Duodenal mucosa (tissue), 2 donors: ENCODE measurements at regions not wholly inside any gene's neighbourhood (a gene's known extent, or its start where the extent isn't known, plus 50 kb on each side); places are given as distances from the start of the nearest gene placed in this dataset.

Experiments used
- H3K27ac ChIP-seq: one replicate; pipeline ENCODE4 v1.7.0; 2013; ENCODE audit warnings: low read depth, low read length
- H3K27me3 ChIP-seq, 2 donors: one replicate each; pipeline ENCODE4 v1.7.0; 2013; ENCODE audit warnings: low read length in 2 of 2, control low read depth in 1 of 2; ENCODE audit not compliant: insufficient read depth in 2 of 2, control insufficient read depth in 1 of 2
- H3K36me3 ChIP-seq, 2 donors: one replicate each; pipeline ENCODE4 v1.7.0; 2013; ENCODE audit warnings: low read length in 2 of 2, control low read depth in 1 of 2; ENCODE audit not compliant: insufficient read depth in 2 of 2, control insufficient read depth in 1 of 2
- H3K4me1 ChIP-seq, 2 donors: one replicate each; pipeline ENCODE4 v1.7.0; 2013; ENCODE audit warnings: low read length in 2 of 2, control low read depth in 1 of 2; ENCODE audit not compliant: insufficient read depth in 2 of 2, control insufficient read depth in 1 of 2
- H3K4me3 ChIP-seq, 2 donors: one replicate each; pipeline ENCODE4 v1.7.0; 2013; ENCODE audit warnings: low read length in 2 of 2, low read depth in 1 of 2
- H3K9ac ChIP-seq, 2 donors: one replicate each; pipeline ENCODE4 v1.7.0; 2013; ENCODE audit warnings: low read length in 2 of 2, low read depth in 1 of 2
- H3K9me3 ChIP-seq, 2 donors: one replicate each; pipeline ENCODE4 v1.7.0; 2013; ENCODE audit warnings: low read length in 2 of 2, control low read depth in 1 of 2; ENCODE audit not compliant: control insufficient read depth in 1 of 2

GRCh38 chr5:67402526-67402925, 205.9 kb upstream of the CD180 start:
- Histone ChIP-seq H3K9ac (no peak overlapping the region), H3K27ac (no peak overlapping the region), H3K27me3 (no peaks in the 10 kb centered on the region), H3K4me3 (no peak overlapping the region), H3K36me3 (no peaks in the 10 kb centered on the region), H3K4me1 (no peaks in the 10 kb centered on the region), H3K9me3 (no peaks in the 10 kb centered on the region)

- H3K36me3 ChIP-seq, result no peaks in the 10 kb centered on the region
- no peaks in the 10 kb centered on the region for H3K27me3 ChIP-seq
- H3K27ac ChIP-seq, result no peak overlapping the region
- no peaks in the 10 kb centered on the region for H3K9me3 ChIP-seq
- H3K4me1 ChIP-seq, result no peaks in the 10 kb centered on the region
- no peak overlapping the region for H3K4me3 ChIP-seq
- H3K9ac ChIP-seq, result no peak overlapping the region
Measured at GRCh38 chr5:67401172-67401571, 204.6 kb upstream of the CD180 start.

- Histone ChIP-seq H3K4me3 (no peak overlapping the region), H3K27ac (no peak overlapping the region), H3K4me1 (no peaks in the 10 kb centered on the region), H3K9ac (no peak overlapping the region), H3K9me3 (no peaks in the 10 kb centered on the region), H3K27me3 (no peaks in the 10 kb centered on the region), H3K36me3 (no peaks in the 10 kb centered on the region)
Measured at GRCh38 chr5:67400752-67401151, 204.2 kb upstream of the CD180 start.

- H3K36me3 ChIP-seq, result no peaks in the 10 kb centered on the region
- no peak overlapping the region for H3K27ac ChIP-seq
- H3K9ac ChIP-seq, result no peak overlapping the region
- H3K4me3 ChIP-seq, result no peak overlapping the region
- H3K9me3 ChIP-seq, result no peaks in the 10 kb centered on the region
- H3K27me3 ChIP-seq, result no peaks in the 10 kb centered on the region
- H3K4me1 ChIP-seq, result no peaks in the 10 kb centered on the region
Measured at GRCh38 chr5:67395790-67396418, 199.3 kb upstream of the CD180 start.

- Histone ChIP-seq H3K4me3 (no peak overlapping the region), H3K4me1 (no peaks in the 10 kb centered on the region), H3K9me3 (no peaks in the 10 kb centered on the region), H3K36me3 (no peaks in the 10 kb centered on the region), H3K27ac (no peak overlapping the region), H3K27me3 (no peaks in the 10 kb centered on the region), H3K9ac (no peak overlapping the region)
Measured at GRCh38 chr5:67393211-67393610, 196.6 kb upstream of the CD180 start.

GRCh38 chr5:67390935-67391334, 194.3 kb upstream of the CD180 start:
- H3K9me3 ChIP-seq, result no peaks in the 10 kb centered on the region
- no peaks in the 10 kb centered on the region for H3K4me1 ChIP-seq
- H3K9ac ChIP-seq, result no peak overlapping the region
- no peaks in the 10 kb centered on the region for H3K36me3 ChIP-seq
- H3K27ac ChIP-seq, result no peak overlapping the region
- no peak overlapping the region for H3K4me3 ChIP-seq
- no peaks in the 10 kb centered on the region for H3K27me3 ChIP-seq

GRCh38 chr5:67383451-67383850, 186.9 kb upstream of the CD180 start:
- no peaks in the 10 kb centered on the region for H3K36me3 ChIP-seq
- no peaks in the 10 kb centered on the region for H3K9me3 ChIP-seq
- H3K4me1 ChIP-seq, result no peaks in the 10 kb centered on the region
- no peak overlapping the region for H3K4me3 ChIP-seq
- H3K27ac ChIP-seq, result no peak overlapping the region
- H3K27me3 ChIP-seq, result no peaks in the 10 kb centered on the region
- H3K9ac ChIP-seq, result no peak overlapping the region

- Histone ChIP-seq H3K4me1 (no peaks in the 10 kb centered on the region), H3K27ac (no peak overlapping the region), H3K9me3 (no peaks in the 10 kb centered on the region), H3K9ac (no peak overlapping the region), H3K4me3 (no peak overlapping the region), H3K27me3 (no peaks in the 10 kb centered on the region), H3K36me3 (no peaks in the 10 kb centered on the region)
Measured at GRCh38 chr5:67381236-67381880, 184.8 kb upstream of the CD180 start.

- no peaks in the 10 kb centered on the region for H3K9me3 ChIP-seq
- no peaks in the 10 kb centered on the region for H3K36me3 ChIP-seq
- no peaks in the 10 kb centered on the region for H3K4me1 ChIP-seq
- H3K27me3 ChIP-seq, result no peaks in the 10 kb centered on the region
- H3K9ac ChIP-seq, result no peak overlapping the region
- no peak overlapping the region for H3K27ac ChIP-seq
- H3K4me3 ChIP-seq, result no peak overlapping the region
Measured at GRCh38 chr5:67380431-67380830, 183.8 kb upstream of the CD180 start.

GRCh38 chr5:67379753-67380152, 183.2 kb upstream of the CD180 start:
- no peaks in the 10 kb centered on the region for H3K4me1 ChIP-seq
- no peak overlapping the region for H3K4me3 ChIP-seq
- H3K9ac ChIP-seq, result no peak overlapping the region
- H3K9me3 ChIP-seq, result no peaks in the 10 kb centered on the region
- H3K27me3 ChIP-seq, result no peaks in the 10 kb centered on the region
- H3K27ac ChIP-seq, result no peak overlapping the region
- H3K36me3 ChIP-seq, result no peaks in the 10 kb centered on the region
